ENCODE measurements at regions not wholly inside any gene's neighbourhood (a gene's known extent, or its start where the extent isn't known, plus 50 kb on each side); places are given as distances from the start of the nearest gene placed in this dataset.

GRCh38 chr12:20057398-20057797 is 310.9 kb upstream of the PDE3A start:
- TF ChIP-seq POLR2AphosphoS5 (IDR thresholded peaks at IDR 0.05; ENCODE audit: borderline replicate concordance, low read depth, low read length) (no peak), FOXP2 (optimal IDR thresholded peaks at IDR 0.05; ENCODE audit: control extremely low read depth, extremely low read length, insufficient read depth) (no peak)
